H9 (cell line): ENCODE measurements at regions not wholly inside any gene's neighbourhood (a gene's known extent, or its start where the extent isn't known, plus 50 kb on each side); places are given as distances from the start of the nearest gene placed in this dataset.

Experiments
- DNase-seq: peaks from one replicate; pipeline ENCODE4 v3.0.0-alpha.2; 2017
- H2AFZ ChIP-seq: one replicate; pipeline ENCODE4 v1.6.1; 2013; ENCODE audit warnings: mild to moderate bottlenecking, low read length, control low read depth, moderate library complexity
- H2AK5ac ChIP-seq: 2 replicates; pipeline ENCODE4 v1.6.1; 2013; ENCODE audit warnings: low read length, control low read depth, mixed read lengths; ENCODE audit not compliant: insufficient read length
- H2BK120ac ChIP-seq: one replicate; pipeline ENCODE4 v1.6.1; 2013; ENCODE audit warnings: low read depth, mild to moderate bottlenecking, low read length, control low read depth, inconsistent platforms; ENCODE audit not compliant: poor library complexity, severe bottlenecking
- H2BK12ac ChIP-seq: 2 replicates; pipeline ENCODE4 v1.6.1; 2013; ENCODE audit warnings: low read length, control low read depth, mixed read lengths, low read depth; ENCODE audit not compliant: insufficient read length
- H2BK15ac ChIP-seq: 2 replicates; pipeline ENCODE4 v1.6.1; 2013; ENCODE audit warnings: low read depth, low read length, control low read depth
- H2BK20ac ChIP-seq: one replicate; pipeline ENCODE4 v1.6.1; 2013; ENCODE audit warnings: low read depth, mild to moderate bottlenecking, low read length, control low read depth, inconsistent platforms; ENCODE audit not compliant: poor library complexity, severe bottlenecking
- H2BK5ac ChIP-seq: 2 replicates; pipeline ENCODE4 v1.6.1; 2013; ENCODE audit warnings: low read length, control low read depth, mixed read lengths; ENCODE audit not compliant: insufficient read length
- H3K14ac ChIP-seq: 2 replicates; pipeline ENCODE4 v1.6.1; 2013; ENCODE audit warnings: low read length, control low read depth; ENCODE audit not compliant: insufficient read depth
- H3K18ac ChIP-seq: 2 replicates; pipeline ENCODE4 v1.6.1; 2013; ENCODE audit warnings: low read depth, mild to moderate bottlenecking, mixed read lengths, low read length, control low read depth; ENCODE audit not compliant: insufficient read length
- H3K23ac ChIP-seq: 2 replicates; pipeline ENCODE4 v1.6.1; 2013; ENCODE audit warnings: low read length, control low read depth, mixed read lengths, low read depth; ENCODE audit not compliant: insufficient read length
- H3K23me2 ChIP-seq: 2 replicates; pipeline ENCODE4 v1.6.1; 2013; ENCODE audit warnings: low read depth, mild to moderate bottlenecking, mixed read lengths, low read length, control low read depth; ENCODE audit not compliant: insufficient read length, poor library complexity, severe bottlenecking
- H3K27ac ChIP-seq: 2 replicates; pipeline ENCODE4 v1.5.1; 2013; ENCODE audit warnings: low read length, control low read depth, mixed read lengths, low read depth; ENCODE audit not compliant: insufficient read length
- H3K27me3 ChIP-seq: 2 replicates; pipeline ENCODE4 v1.6.1; 2013; ENCODE audit warnings: low read length, control low read depth, inconsistent platforms; ENCODE audit not compliant: insufficient read depth
- H3K4ac ChIP-seq: 2 replicates; pipeline ENCODE4 v1.6.1; 2013; ENCODE audit warnings: low read depth, mild to moderate bottlenecking, control low read depth, inconsistent platforms, low read length, moderate library complexity
- H3K4me1 ChIP-seq: 2 replicates; pipeline ENCODE4 v1.6.1; 2013; ENCODE audit warnings: low read length, control low read depth, inconsistent platforms; ENCODE audit not compliant: insufficient read depth
- H3K4me2 ChIP-seq: 2 replicates; pipeline ENCODE4 v1.6.1; 2013; ENCODE audit warnings: low read length, control low read depth, mixed read lengths; ENCODE audit not compliant: insufficient read length, insufficient read depth
- H3K56ac ChIP-seq: 2 replicates; pipeline ENCODE4 v1.6.1; 2013; ENCODE audit warnings: low read depth, mild to moderate bottlenecking, mixed read lengths, low read length, control low read depth; ENCODE audit not compliant: insufficient read length
- H3K79me1 ChIP-seq: 2 replicates; pipeline ENCODE4 v1.6.1; 2013; ENCODE audit warnings: low read depth, mild to moderate bottlenecking, moderate library complexity, low read length, control low read depth, inconsistent platforms; ENCODE audit not compliant: insufficient read depth, poor library complexity, severe bottlenecking
- H3K79me2 ChIP-seq: 2 replicates; pipeline ENCODE4 v1.6.1; 2013; ENCODE audit warnings: low read length, control low read depth, inconsistent platforms; ENCODE audit not compliant: insufficient read depth
- H3K9ac ChIP-seq: 2 replicates; pipeline ENCODE4 v1.6.1; 2013; ENCODE audit warnings: low read length, control low read depth, mixed read lengths; ENCODE audit not compliant: insufficient read length; ENCODE audit errors: extremely low read depth
- H3K9me3 ChIP-seq: one replicate; pipeline ENCODE4 v1.6.1; 2013; ENCODE audit warnings: low read depth, low read length, inconsistent platforms; ENCODE audit not compliant: control insufficient read depth
- H3T11ph ChIP-seq: one replicate; pipeline ENCODE4 v1.6.1; 2013; ENCODE audit warnings: mild to moderate bottlenecking, low read length, control low read depth, inconsistent platforms
- H4K20me1 ChIP-seq: one replicate; pipeline ENCODE4 v1.6.1; 2013; ENCODE audit not compliant: control insufficient read depth, insufficient read length, insufficient read depth
- H4K5ac ChIP-seq: 2 replicates; pipeline ENCODE4 v1.6.1; 2013; ENCODE audit warnings: low read depth, mild to moderate bottlenecking, mixed read lengths, low read length, control low read depth; ENCODE audit not compliant: insufficient read length
- H4K8ac ChIP-seq: replicated peaks from 2 replicates; pipeline ENCODE4 v1.6.1; 2013; ENCODE audit warnings: low read length, control low read depth, mixed read lengths, low read depth; ENCODE audit not compliant: insufficient read length
- H4K91ac ChIP-seq: 2 replicates; pipeline ENCODE4 v1.6.1; 2013; ENCODE audit warnings: low read depth, mild to moderate bottlenecking, moderate library complexity, mixed read lengths, low read length, control low read depth; ENCODE audit not compliant: insufficient read length
- H3K27ac Mint-ChIP-seq, 3 experiments: 2 replicates in 2 of 3; 3 replicates in 1 of 3; pipeline ENCODE4 v1.8.0; 2020 to 2021; ENCODE audit warnings: mixed read lengths in 3 of 3, mild to moderate bottlenecking in 1 of 3, moderate library complexity in 1 of 3
- H3K27me3 Mint-ChIP-seq: 2 replicates; pipeline ENCODE4 v1.8.0; 2021; ENCODE audit warnings: low read depth, mild to moderate bottlenecking, moderate library complexity, mixed read lengths
- H3K36me3 Mint-ChIP-seq, 3 experiments: 2 replicates in 2 of 3; 3 replicates in 1 of 3; pipeline ENCODE4 v1.8.0; 2020 to 2021; ENCODE audit warnings: low read depth in 3 of 3, mixed read lengths in 3 of 3; ENCODE audit not compliant: insufficient read depth in 1 of 3
- H3K4me1 Mint-ChIP-seq, 2 experiments: 2 replicates each; pipeline ENCODE4 v1.8.0; 2020; ENCODE audit warnings: mixed read lengths in 2 of 2
- H3K4me3 Mint-ChIP-seq, 2 experiments: 2 replicates in 1 of 2; 3 replicates in 1 of 2; pipeline ENCODE4 v1.8.0; 2020 to 2021; ENCODE audit warnings: mild to moderate bottlenecking in 2 of 2, mixed read lengths in 2 of 2, moderate library complexity in 1 of 2
- H3K9me3 Mint-ChIP-seq, 2 experiments: 2 replicates in 1 of 2; 3 replicates in 1 of 2; pipeline ENCODE4 v1.8.0; 2020; ENCODE audit warnings: mild to moderate bottlenecking in 2 of 2, mixed read lengths in 2 of 2, moderate library complexity in 1 of 2
- CTCF ChIP-seq: fragments of 200-600 bp; sonication (generic); conservative IDR thresholded peaks from 3 replicates; pipeline ENCODE4 v1.8.0; 2021; ENCODE audit warnings: antibody characterized with exemption, mild to moderate bottlenecking
- WGBS: extraction: QIAGEN DNeasy Blood & Tissue Kit; methylation state at CpG from one replicate; pipeline ENCODE4 v1.1.7; 2013; ENCODE audit warnings: missing lambda C conversion rate, low lambda C conversion rate, mixed read lengths; ENCODE audit not compliant: insufficient read length; ENCODE audit errors: extremely low coverage; 5-methylcytosine and 5-hydroxymethylcytosine counted together

- no peak overlapping the region for H3K4me2 ChIP-seq
- Mint-ChIP-seq H3K4me1 (peaks cover 5 to 7% of the 10 kb centered on the region in 2 experiments; a peak in 3 of 4 replicates), H3K36me3 (no peaks in the 10 kb centered on the region), H3K27ac (no peak overlapping the region), H3K9me3 (0 out of 5 replicates have a peak, but pooled peaks cover 0 to 2% of the 10 kb centered on the region in 2 experiments), H3K27me3 (peaks cover 16% of the 10 kb centered on the region), H3K4me3 (no peak overlapping the region)
- no peaks in the 10 kb centered on the region for H3K79me2 ChIP-seq
- H3K4me1 ChIP-seq = no peaks in the 10 kb centered on the region
- no peak for DNase-seq
- no peak overlapping the region for H2BK120ac ChIP-seq
- H4K20me1 ChIP-seq = no peaks in the 10 kb centered on the region
- no peaks in the 10 kb centered on the region for H3K27me3 ChIP-seq
- H3K79me1 ChIP-seq = no peaks in the 10 kb centered on the region
- no peak overlapping the region for H3K23ac ChIP-seq
- H3K18ac ChIP-seq = no peak overlapping the region
- H4K91ac ChIP-seq = no peak overlapping the region
- no peak overlapping the region for H2BK15ac ChIP-seq
- no peaks in the 10 kb centered on the region for H3K23me2 ChIP-seq
- no peaks in the 10 kb centered on the region for H3K9me3 ChIP-seq
- no peak overlapping the region for H2AK5ac ChIP-seq
- H3K4ac ChIP-seq = no peak overlapping the region
- H3K27ac ChIP-seq = no peak overlapping the region
- no peak overlapping the region for H3T11ph ChIP-seq
- H2AFZ ChIP-seq = no peak overlapping the region
- no peak overlapping the region for H3K56ac ChIP-seq
- H4K5ac ChIP-seq = no peak overlapping the region
- H3K14ac ChIP-seq = no peak overlapping the region
- H3K9ac ChIP-seq = no peak overlapping the region
- no peak for TF ChIP-seq CTCF
- H2BK5ac ChIP-seq = no peak overlapping the region
- WGBS = no CpG with 5 or more reads among the region's 7 CpGs
- H2BK20ac ChIP-seq = no peak overlapping the region
- H2BK12ac ChIP-seq = no peak overlapping the region
- no peak overlapping the region for H4K8ac ChIP-seq
These were observed 142.2 kb upstream of the IGF1R start for GRCh38 chr15:98506172-98506571.
